ENCODE measurements at regions not wholly inside any gene's neighbourhood (a gene's known extent, or its start where the extent isn't known, plus 50 kb on each side); places are given as distances from the start of the nearest gene placed in this dataset.

DNA sequence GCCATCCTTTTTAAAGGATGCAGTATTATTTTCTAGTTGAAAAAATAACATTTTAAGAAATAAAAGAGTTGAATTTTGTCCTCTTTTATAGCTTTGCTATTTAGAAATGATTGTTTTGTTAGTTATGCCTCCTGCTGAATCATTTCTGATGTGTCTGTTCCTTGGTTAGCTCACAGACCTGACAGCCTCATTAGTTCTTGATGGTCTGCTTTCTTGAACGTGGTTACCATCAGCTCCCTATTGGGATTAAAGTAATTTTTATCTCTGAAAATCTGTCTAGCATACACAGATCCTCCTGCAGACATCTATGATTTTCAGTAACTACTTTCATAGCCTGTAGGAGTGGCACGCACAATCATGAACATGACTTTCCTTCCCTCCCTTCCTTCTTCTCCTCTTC is 447.6 kb upstream of the B3GALT2 start:
- no peak overlapping the region for H3K9ac ChIP-seq (ENCODE audit: control insufficient read depth, insufficient read depth, low read length)
- H3K79me2 ChIP-seq (ENCODE audit: control insufficient read depth, insufficient read depth, low read length), result no peaks in the 10 kb centered on the region
- H3K4me3 ChIP-seq, result no peak overlapping the region
- no peaks in the 10 kb centered on the region for H3K4me1 ChIP-seq (ENCODE audit: control insufficient read depth, insufficient read depth, low read length)
- FAIRE-seq (no peak), ATAC-seq (no peak), DNase-seq (ENCODE audit: low read depth, low spot score) (no peak)
- CTCF ChIA-PET, result no interaction called here
- H2AFZ ChIP-seq (ENCODE audit: control insufficient read depth, low read depth, low read length), result no peak overlapping the region
- WGBS (ENCODE audit: insufficient coverage, insufficient replicate concordance, low lambda C conversion rate, missing lambda C conversion rate), result 9% methylated on average over 2 of the region's 2 CpGs
- intact Hi-C loops (cut with micrococcal nuclease; ENCODE audit: unreplicated experiment), result no loop called here
- POLR2A ChIA-PET, result no interaction called here
- no peaks in the 10 kb centered on the region for H3K36me3 ChIP-seq (ENCODE audit: control insufficient read depth in 2 of 2, insufficient read depth in 2 of 2, low read length in 1 of 2)
- no peaks in the 10 kb centered on the region for H3K27me3 ChIP-seq (replicated peaks in 1 of 2; ENCODE audit: control insufficient read depth in 2 of 2, insufficient read depth in 2 of 2, low read length in 1 of 2)
- no peaks in the 10 kb centered on the region for H3K9me3 ChIP-seq (replicated peaks; ENCODE audit: control insufficient read depth, insufficient read depth, low read length)
- RAD21 ChIA-PET (ENCODE audit: unreplicated experiment), result no interaction called here
- in situ Hi-C loops (cut with MboI), result no loop called here
- no peak for TF ChIP-seq GATAD2B (conservative IDR thresholded peaks at IDR 0.05; ENCODE audit: low read depth)
- TF ChIP-seq, protein P1, sequence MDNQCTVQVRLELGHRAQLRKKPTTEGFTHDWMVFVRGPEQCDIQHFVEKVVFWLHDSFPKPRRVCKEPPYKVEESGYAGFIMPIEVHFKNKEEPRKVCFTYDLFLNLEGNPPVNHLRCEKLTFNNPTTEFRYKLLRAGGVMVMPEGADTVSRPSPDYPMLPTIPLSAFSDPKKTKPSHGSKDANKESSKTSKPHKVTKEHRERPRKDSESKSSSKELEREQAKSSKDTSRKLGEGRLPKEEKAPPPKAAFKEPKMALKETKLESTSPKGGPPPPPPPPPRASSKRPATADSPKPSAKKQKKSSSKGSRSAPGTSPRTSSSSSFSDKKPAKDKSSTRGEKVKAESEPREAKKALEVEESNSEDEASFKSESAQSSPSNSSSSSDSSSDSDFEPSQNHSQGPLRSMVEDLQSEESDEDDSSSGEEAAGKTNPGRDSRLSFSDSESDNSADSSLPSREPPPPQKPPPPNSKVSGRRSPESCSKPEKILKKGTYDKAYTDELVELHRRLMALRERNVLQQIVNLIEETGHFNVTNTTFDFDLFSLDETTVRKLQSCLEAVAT (IDR thresholded peaks at IDR 0.05), result no peak
- TF ChIP-seq ZNF207 (IDR thresholded peaks at IDR 0.05; ENCODE audit: borderline replicate concordance), result no peak
- TF ChIP-seq STAT1 (conservative IDR thresholded peaks at IDR 0.05), result no peak
- no peak for TF ChIP-seq CREM (IDR thresholded peaks at IDR 0.05; ENCODE audit: low read depth)
- TF ChIP-seq SPI1 (IDR thresholded peaks at IDR 0.05; ENCODE audit: borderline replicate concordance, insufficient read depth, low read depth, low read length), result no peak
- TF ChIP-seq KLF5 (IDR thresholded peaks at IDR 0.05; ENCODE audit: partially characterized antibody), result no peak
- TF ChIP-seq EED (IDR thresholded peaks at IDR 0.05; ENCODE audit: low read depth), result no peak
- TF ChIP-seq IKZF1 (conservative IDR thresholded peaks at IDR 0.05), result no peak
- no peak for TF ChIP-seq SMAD5 (IDR thresholded peaks at IDR 0.05; ENCODE audit: low read depth)
- TF ChIP-seq, protein P2, sequence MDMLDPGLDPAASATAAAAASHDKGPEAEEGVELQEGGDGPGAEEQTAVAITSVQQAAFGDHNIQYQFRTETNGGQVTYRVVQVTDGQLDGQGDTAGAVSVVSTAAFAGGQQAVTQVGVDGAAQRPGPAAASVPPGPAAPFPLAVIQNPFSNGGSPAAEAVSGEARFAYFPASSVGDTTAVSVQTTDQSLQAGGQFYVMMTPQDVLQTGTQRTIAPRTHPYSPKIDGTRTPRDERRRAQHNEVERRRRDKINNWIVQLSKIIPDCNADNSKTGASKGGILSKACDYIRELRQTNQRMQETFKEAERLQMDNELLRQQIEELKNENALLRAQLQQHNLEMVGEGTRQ (IDR thresholded peaks at IDR 0.05; ENCODE audit: borderline replicate concordance, low read depth, low read length), result no peak
- no peak for TF ChIP-seq MYC (IDR thresholded peaks at IDR 0.05; ENCODE audit: insufficient read depth, insufficient read length, insufficient replicate concordance, low read length, severe bottlenecking)
- TF ChIP-seq, protein P3, sequence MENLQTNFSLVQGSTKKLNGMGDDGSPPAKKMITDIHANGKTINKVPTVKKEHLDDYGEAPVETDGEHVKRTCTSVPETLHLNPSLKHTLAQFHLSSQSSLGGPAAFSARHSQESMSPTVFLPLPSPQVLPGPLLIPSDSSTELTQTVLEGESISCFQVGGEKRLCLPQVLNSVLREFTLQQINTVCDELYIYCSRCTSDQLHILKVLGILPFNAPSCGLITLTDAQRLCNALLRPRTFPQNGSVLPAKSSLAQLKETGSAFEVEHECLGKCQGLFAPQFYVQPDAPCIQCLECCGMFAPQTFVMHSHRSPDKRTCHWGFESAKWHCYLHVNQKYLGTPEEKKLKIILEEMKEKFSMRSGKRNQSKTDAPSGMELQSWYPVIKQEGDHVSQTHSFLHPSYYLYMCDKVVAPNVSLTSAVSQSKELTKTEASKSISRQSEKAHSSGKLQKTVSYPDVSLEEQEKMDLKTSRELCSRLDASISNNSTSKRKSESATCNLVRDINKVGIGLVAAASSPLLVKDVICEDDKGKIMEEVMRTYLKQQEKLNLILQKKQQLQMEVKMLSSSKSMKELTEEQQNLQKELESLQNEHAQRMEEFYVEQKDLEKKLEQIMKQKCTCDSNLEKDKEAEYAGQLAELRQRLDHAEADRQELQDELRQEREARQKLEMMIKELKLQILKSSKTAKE (IDR thresholded peaks at IDR 0.05; ENCODE audit: low read depth, poor library complexity, severe bottlenecking), result no peak
- TF ChIP-seq, protein P4, sequence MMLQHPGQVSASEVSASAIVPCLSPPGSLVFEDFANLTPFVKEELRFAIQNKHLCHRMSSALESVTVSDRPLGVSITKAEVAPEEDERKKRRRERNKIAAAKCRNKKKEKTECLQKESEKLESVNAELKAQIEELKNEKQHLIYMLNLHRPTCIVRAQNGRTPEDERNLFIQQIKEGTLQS (IDR thresholded peaks at IDR 0.05; ENCODE audit: borderline replicate concordance, extremely low read depth, low read depth, low read length), result no peak
- no peak for TF ChIP-seq FOXM1 (IDR thresholded peaks at IDR 0.05; ENCODE audit: low read depth, low read length)
- TF ChIP-seq ASH2L (IDR thresholded peaks at IDR 0.05; ENCODE audit: borderline replicate concordance, low read depth), result no peak
- no peak for TF ChIP-seq NFYB (IDR thresholded peaks at IDR 0.05; ENCODE audit: insufficient read depth, low read depth, low read length)
- no peak overlapping the region for H3K27ac ChIP-seq (ENCODE audit: control insufficient read depth, insufficient read depth)
- SMC1A ChIA-PET (ENCODE audit: uncharacterized antibody, unreplicated experiment), result no interaction called here
- BruUV-seq (replicated peaks), result no TSS peak
- H3K4me2 ChIP-seq (ENCODE audit: control insufficient read depth, insufficient read depth), result no peak overlapping the region
- no peaks in the 10 kb centered on the region for H4K20me1 ChIP-seq (ENCODE audit: control insufficient read depth, insufficient read depth)
